ENCODE measurements at regions not wholly inside any gene's neighbourhood (a gene's known extent, or its start where the extent isn't known, plus 50 kb on each side); places are given as distances from the start of the nearest gene placed in this dataset.

DNA sequence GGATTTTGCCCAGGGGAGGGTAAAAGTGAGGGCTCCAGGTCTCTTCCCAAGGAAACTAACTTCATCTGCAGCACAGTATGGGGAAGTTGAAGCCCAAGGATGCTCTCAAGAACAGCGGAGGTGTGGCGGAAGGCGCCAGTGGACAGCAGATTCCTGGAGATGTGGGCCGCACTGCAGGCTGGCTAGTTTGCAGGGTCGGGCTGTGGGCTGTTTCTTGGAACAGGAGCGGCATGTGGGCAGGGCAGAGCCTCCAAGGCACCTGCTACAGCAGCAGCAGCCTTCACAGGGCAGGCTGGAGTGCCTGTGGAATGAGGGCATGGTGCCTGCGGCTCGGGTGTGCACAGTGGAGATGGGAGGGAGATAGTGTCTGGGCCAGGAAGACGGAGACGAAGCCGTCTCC lies 100.0 kb upstream of the SFSWAP start:
- peaks cover 26% of the 10 kb centered on the region for H3K4me1 Mint-ChIP-seq (ENCODE audit: low read depth)
- no peaks in the 10 kb centered on the region for H3K27me3 Mint-ChIP-seq
- no peaks in the 10 kb centered on the region for H3K9me3 Mint-ChIP-seq (ENCODE audit: low read depth)
- H3K27ac Mint-ChIP-seq, result no peak overlapping the region
- no peak overlapping the region for H3K4me3 Mint-ChIP-seq
- H3K36me3 Mint-ChIP-seq, result no peaks in the 10 kb centered on the region

GRCh38 chr12:131611416-131612091 lies 99.3 kb upstream of the SFSWAP start:
- Mint-ChIP-seq H3K9me3 (ENCODE audit: low read depth) (no peaks in the 10 kb centered on the region), H3K27me3 (no peaks in the 10 kb centered on the region), H3K27ac (no peak overlapping the region), H3K4me3 (no peak overlapping the region), H3K4me1 (ENCODE audit: low read depth) (peaks cover 22% of the 10 kb centered on the region), H3K36me3 (no peaks in the 10 kb centered on the region)

DNA sequence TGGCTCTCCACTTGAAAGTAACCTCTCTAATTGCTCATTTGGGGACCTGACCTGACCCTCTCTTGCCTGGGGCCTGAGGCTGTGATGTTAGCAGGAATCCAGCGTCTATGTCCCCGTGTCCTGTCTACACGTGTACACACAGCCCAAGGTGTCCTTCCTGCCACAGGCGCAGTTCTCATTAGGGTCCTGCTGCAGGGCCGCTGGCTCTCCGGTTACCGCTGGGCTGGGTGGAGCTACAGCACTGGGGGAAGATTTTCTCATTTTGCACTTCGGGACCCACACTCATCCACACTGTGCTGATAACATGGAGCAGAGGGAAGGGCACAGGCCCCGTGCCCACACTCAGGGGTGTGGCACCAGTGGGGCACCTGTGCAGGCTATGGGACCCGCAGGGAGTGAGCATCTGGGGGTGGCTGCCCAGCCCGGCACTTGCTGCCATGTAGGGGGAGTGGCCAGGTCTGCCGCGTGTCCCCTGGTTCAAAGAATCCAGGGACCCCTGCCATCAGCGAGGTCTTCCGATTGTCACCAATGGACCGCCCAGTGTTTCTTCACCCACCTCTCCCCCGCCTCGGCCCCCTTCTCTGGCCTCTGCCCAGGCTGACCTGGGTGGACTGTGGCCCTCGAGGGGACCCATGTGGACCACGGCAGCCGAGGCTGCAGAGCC lies 98.7 kb upstream of the SFSWAP start:
- Mint-ChIP-seq H3K36me3 (no peaks in the 10 kb centered on the region), H3K27ac (no peak overlapping the region), H3K4me1 (ENCODE audit: low read depth) (peaks cover 22% of the 10 kb centered on the region), H3K9me3 (ENCODE audit: low read depth) (no peaks in the 10 kb centered on the region), H3K4me3 (no peak overlapping the region), H3K27me3 (peaks cover 2% of the 10 kb centered on the region)

- H3K4me1 Mint-ChIP-seq (ENCODE audit: low read depth), result peaks cover 13% of the 10 kb centered on the region
- H3K4me3 Mint-ChIP-seq, result no peak overlapping the region
- H3K27me3 Mint-ChIP-seq, result peaks cover 2% of the 10 kb centered on the region
- H3K9me3 Mint-ChIP-seq (ENCODE audit: low read depth), result no peaks in the 10 kb centered on the region
- no peak overlapping the region for H3K27ac Mint-ChIP-seq
- H3K36me3 Mint-ChIP-seq, result no peaks in the 10 kb centered on the region
These were observed 97.7 kb upstream of the SFSWAP start for GRCh38 chr12:131613186-131613585.

- H3K9me3 Mint-ChIP-seq (ENCODE audit: low read depth), result no peaks in the 10 kb centered on the region
- H3K4me1 Mint-ChIP-seq (ENCODE audit: low read depth), result peaks cover 9% of the 10 kb centered on the region
- peaks cover 4% of the 10 kb centered on the region for H3K27me3 Mint-ChIP-seq
- no peaks in the 10 kb centered on the region for H3K36me3 Mint-ChIP-seq
- H3K27ac Mint-ChIP-seq, result no peak overlapping the region
- H3K4me3 Mint-ChIP-seq, result no peak overlapping the region
These were observed 97.2 kb upstream of the SFSWAP start for GRCh38 chr12:131613678-131614077.

GRCh38 chr12:131615326-131616042 lies 95.4 kb upstream of the SFSWAP start:
- Mint-ChIP-seq H3K27me3 (peaks cover 4% of the 10 kb centered on the region), H3K9me3 (ENCODE audit: low read depth) (no peaks in the 10 kb centered on the region), H3K4me3 (no peak overlapping the region), H3K27ac (no peak overlapping the region), H3K36me3 (no peaks in the 10 kb centered on the region), H3K4me1 (ENCODE audit: low read depth) (no peaks in the 10 kb centered on the region)

- Mint-ChIP-seq H3K36me3 (no peaks in the 10 kb centered on the region), H3K4me1 (ENCODE audit: low read depth) (no peaks in the 10 kb centered on the region), H3K27ac (no peak overlapping the region), H3K4me3 (no peak overlapping the region), H3K9me3 (ENCODE audit: low read depth) (no peaks in the 10 kb centered on the region), H3K27me3 (peaks cover 4% of the 10 kb centered on the region)
These were observed 94.7 kb upstream of the SFSWAP start for GRCh38 chr12:131616043-131616700.

DNA sequence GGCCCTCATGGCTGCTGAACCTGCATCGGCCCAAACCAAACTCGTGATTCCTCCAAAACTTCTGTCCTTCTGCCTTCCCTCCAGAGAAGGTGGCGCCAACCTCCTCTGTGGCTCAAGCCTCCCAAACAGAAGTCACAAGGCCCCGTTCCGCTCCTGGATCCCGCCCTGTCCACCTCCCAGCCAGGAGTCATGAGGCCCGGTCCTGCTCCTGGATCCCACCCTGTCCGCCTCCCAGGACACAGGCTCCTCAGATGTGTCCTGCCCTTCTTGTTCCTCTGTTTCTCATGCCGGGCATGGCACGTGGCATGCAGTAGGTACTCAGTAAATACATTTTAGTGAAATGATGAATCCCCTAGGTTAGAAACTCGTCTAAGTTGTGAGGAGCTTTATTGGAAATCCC lies 94.2 kb upstream of the SFSWAP start:
- no peaks in the 10 kb centered on the region for H3K9me3 Mint-ChIP-seq (ENCODE audit: low read depth)
- no peaks in the 10 kb centered on the region for H3K4me1 Mint-ChIP-seq (ENCODE audit: low read depth)
- no peak overlapping the region for H3K27ac Mint-ChIP-seq
- H3K4me3 Mint-ChIP-seq, result no peak overlapping the region
- peaks cover 4% of the 10 kb centered on the region for H3K27me3 Mint-ChIP-seq
- no peaks in the 10 kb centered on the region for H3K36me3 Mint-ChIP-seq

DNA sequence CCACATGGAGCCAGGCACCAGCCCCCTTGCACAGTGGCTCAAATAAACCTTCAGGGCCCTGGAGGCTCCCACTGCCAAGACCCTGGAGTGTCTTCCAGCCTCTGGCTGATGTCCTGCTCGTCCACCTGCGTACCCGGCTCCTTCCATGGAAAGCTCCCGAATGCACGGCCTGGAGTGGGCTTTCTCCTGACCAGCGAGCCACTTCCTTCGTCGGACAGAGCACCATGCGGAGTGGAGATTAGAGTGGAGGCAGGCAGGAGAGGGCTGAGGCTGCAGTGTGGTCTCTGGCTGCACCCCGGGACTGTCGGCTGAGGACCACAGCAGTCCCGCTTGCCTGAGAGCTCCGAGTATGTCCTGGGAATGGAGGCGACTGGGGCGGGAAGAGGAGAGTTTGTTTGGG lies 93.7 kb upstream of the SFSWAP start:
- H3K27me3 Mint-ChIP-seq, result peaks cover 4% of the 10 kb centered on the region
- no peaks in the 10 kb centered on the region for H3K9me3 Mint-ChIP-seq (ENCODE audit: low read depth)
- no peaks in the 10 kb centered on the region for H3K4me1 Mint-ChIP-seq (ENCODE audit: low read depth)
- H3K36me3 Mint-ChIP-seq, result no peaks in the 10 kb centered on the region
- H3K27ac Mint-ChIP-seq, result no peak overlapping the region
- no peak overlapping the region for H3K4me3 Mint-ChIP-seq

DNA sequence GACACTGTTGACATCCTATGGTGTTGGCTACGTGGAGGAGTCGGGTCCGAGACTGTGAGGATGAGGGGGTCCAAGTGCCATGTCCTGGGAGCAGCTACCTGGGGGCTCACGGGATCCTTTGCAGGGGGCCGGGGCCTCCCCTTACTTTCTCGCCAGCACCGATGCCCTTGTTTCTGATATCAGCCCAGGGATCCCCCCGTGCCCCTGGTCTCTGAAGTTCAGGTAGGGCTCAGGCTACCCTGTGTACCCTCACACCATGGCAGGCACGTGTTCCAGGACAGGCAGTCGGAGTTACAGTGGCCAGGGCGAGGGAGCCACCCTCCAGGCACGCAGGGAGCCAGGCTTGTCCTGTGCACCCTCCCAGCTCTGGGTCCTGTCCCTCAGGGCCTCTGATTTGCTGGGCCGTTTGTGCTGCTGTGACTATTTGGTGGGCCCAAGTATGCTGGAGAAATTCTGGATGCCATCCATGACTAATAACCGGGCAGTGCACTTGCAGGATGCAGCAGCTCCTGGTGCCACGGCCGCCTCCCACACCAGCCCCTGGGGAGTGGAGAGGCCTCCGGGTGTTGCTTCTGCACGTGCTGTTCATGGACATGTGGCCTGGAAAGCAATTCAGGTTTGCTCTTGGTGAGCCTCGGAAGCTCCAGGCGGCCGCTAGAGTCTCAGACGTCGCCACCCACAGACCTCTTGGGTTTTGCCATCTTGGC lies 93.1 kb upstream of the SFSWAP start:
- Mint-ChIP-seq H3K9me3 (ENCODE audit: low read depth) (no peaks in the 10 kb centered on the region), H3K4me3 (no peak overlapping the region), H3K27me3 (peaks cover 4% of the 10 kb centered on the region), H3K4me1 (ENCODE audit: low read depth) (no peaks in the 10 kb centered on the region), H3K27ac (no peak overlapping the region), H3K36me3 (no peaks in the 10 kb centered on the region)

GRCh38 chr12:131618303-131618658 lies 92.6 kb upstream of the SFSWAP start:
- Mint-ChIP-seq H3K27ac (no peak overlapping the region), H3K9me3 (ENCODE audit: low read depth) (no peaks in the 10 kb centered on the region), H3K4me3 (no peak overlapping the region), H3K27me3 (peaks cover 4% of the 10 kb centered on the region), H3K4me1 (ENCODE audit: low read depth) (no peaks in the 10 kb centered on the region), H3K36me3 (no peaks in the 10 kb centered on the region)

- Mint-ChIP-seq H3K36me3 (no peaks in the 10 kb centered on the region), H3K27me3 (peaks cover 4% of the 10 kb centered on the region), H3K27ac (no peak overlapping the region)
These were observed 92.2 kb upstream of the SFSWAP start for GRCh38 chr12:131618701-131619100.

GRCh38 chr12:131619106-131619642 lies 91.7 kb upstream of the SFSWAP start:
- Mint-ChIP-seq H3K9me3 (ENCODE audit: low read depth) (no peaks in the 10 kb centered on the region), H3K4me3 (no peak overlapping the region), H3K27ac (no peak overlapping the region), H3K36me3 (no peaks in the 10 kb centered on the region), H3K4me1 (ENCODE audit: low read depth) (no peaks in the 10 kb centered on the region), H3K27me3 (peaks cover 4% of the 10 kb centered on the region)

More at GRCh38 chr12:131618701-131619100, 92.2 kb upstream of the SFSWAP start:
- H3K4me1 Mint-ChIP-seq (ENCODE audit: low read depth), result no peaks in the 10 kb centered on the region
- no peak overlapping the region for H3K4me3 Mint-ChIP-seq
- no peaks in the 10 kb centered on the region for H3K9me3 Mint-ChIP-seq (ENCODE audit: low read depth)

DNA sequence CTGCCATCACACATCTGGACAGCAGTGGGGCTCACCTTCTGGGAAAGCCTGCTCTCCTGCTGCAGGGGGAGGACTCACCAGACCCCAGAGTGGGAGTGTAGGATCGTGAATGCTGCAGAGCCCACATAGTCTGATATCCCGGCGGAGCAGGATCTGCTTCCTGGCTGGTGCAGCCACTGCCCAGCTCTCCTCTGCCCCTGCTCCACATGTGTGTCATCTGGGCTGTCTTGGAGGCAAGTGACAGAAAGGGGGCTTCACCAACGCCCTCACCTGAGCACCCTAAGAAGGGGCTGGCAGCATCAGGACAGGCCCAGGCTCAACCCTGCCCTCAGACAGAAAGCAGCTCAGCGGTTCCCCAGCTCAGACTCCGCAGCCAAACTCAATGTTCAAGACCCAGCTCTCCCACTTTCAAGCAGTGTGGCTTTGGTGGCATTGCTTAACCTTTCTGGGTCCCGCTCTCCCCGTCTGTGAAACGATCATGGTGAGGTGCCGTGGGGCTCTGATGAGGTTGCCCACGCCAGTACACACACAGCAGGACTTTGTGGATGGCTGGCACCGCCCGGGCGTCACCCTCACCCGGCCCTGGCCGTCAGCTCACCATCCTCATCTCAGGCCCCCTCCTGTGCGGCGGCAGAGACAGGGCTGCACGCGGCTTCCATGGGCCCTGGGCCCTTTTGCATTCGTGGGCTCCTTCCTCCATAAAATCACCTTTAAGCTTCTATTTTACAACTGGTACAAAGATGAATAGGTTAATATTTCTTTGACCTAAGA lies 91.0 kb upstream of the SFSWAP start:
- Mint-ChIP-seq H3K4me1 (ENCODE audit: low read depth) (no peaks in the 10 kb centered on the region), H3K36me3 (no peaks in the 10 kb centered on the region), H3K4me3 (no peak overlapping the region), H3K27ac (no peak overlapping the region), H3K9me3 (ENCODE audit: low read depth) (no peaks in the 10 kb centered on the region), H3K27me3 (peaks cover 4% of the 10 kb centered on the region)

All from activated naive CD8-positive, alpha-beta T cell (primary cell).